ENCODE measurements at regions not wholly inside any gene's neighbourhood (a gene's known extent, or its start where the extent isn't known, plus 50 kb on each side); places are given as distances from the start of the nearest gene placed in this dataset.
"Not testable (repeated sequence)": the region's sequence is repeated elsewhere in the genome, so short reads cannot be mapped to it uniquely, and the experiment has no call there.

GRCh38 chr5:163569284-163569683 is 63.9 kb downstream of the MAT2B start:
- H3K4me3 ChIP-seq (ENCODE audit: low read length in 2 of 2) = no peak overlapping the region
- ATAC-seq (ENCODE audit: low FRiP score) (no peak), DNase-seq (no peak)
- no peak overlapping the region for H3K27ac ChIP-seq (ENCODE audit: low read depth in 1 of 2, low read length in 2 of 2)
- H3K9me3 ChIP-seq (ENCODE audit: control insufficient read depth, low read length) = peaks cover 1% of the 10 kb centered on the region
- WGBS, 2 donors = 61 to 66% methylated on average over 1 of the region's 1 CpG
- no peaks in the 10 kb centered on the region for H3K4me1 ChIP-seq (ENCODE audit: control insufficient read depth in 1 of 2, insufficient read depth in 2 of 2, low read length in 2 of 2)
- intact Hi-C loops (cut with DNase I) = loop anchor here (5.0 to 10.0 kb wide), 2 partner anchors 933 to 936 kb away; no protein-coding TSS in a partner anchor
- no peaks in the 10 kb centered on the region for H3K36me3 ChIP-seq (ENCODE audit: control insufficient read depth in 1 of 2, insufficient read depth in 2 of 2, low read length in 1 of 2)
- H3K27me3 ChIP-seq (ENCODE audit: control insufficient read depth in 1 of 2, insufficient read depth in 2 of 2, low read length in 1 of 2) = peaks cover 0 to 3% of the 10 kb centered on the region in 2 donors

GRCh38 chr5:163571744-163572143 is 66.3 kb downstream of the MAT2B start:
- DNase-seq (no peak), ATAC-seq (ENCODE audit: low FRiP score) (no peak)
- intact Hi-C loops (cut with DNase I) = no loop called here
- 36 to 40% methylated on average over 3 of the region's 3 CpGs for WGBS, 2 donors
- H3K9me3 ChIP-seq (ENCODE audit: control insufficient read depth, low read length) = peaks cover 1% of the 10 kb centered on the region
- H3K4me1 ChIP-seq (ENCODE audit: control insufficient read depth in 1 of 2, insufficient read depth in 2 of 2, low read length in 2 of 2) = no peaks in the 10 kb centered on the region
- no peak overlapping the region for H3K4me3 ChIP-seq (ENCODE audit: low read length in 2 of 2)
- H3K27ac ChIP-seq (ENCODE audit: low read depth in 1 of 2, low read length in 2 of 2) = no peak overlapping the region
- H3K27me3 ChIP-seq (ENCODE audit: control insufficient read depth in 1 of 2, insufficient read depth in 2 of 2, low read length in 1 of 2) = peaks cover 0 to 3% of the 10 kb centered on the region in 2 donors
- no peaks in the 10 kb centered on the region for H3K36me3 ChIP-seq (ENCODE audit: control insufficient read depth in 1 of 2, insufficient read depth in 2 of 2, low read length in 1 of 2)

- Histone ChIP-seq H3K9me3 (ENCODE audit: control insufficient read depth, low read length) (peaks cover 3% of the 10 kb centered on the region), H3K27me3 (ENCODE audit: control insufficient read depth in 1 of 2, insufficient read depth in 2 of 2, low read length in 1 of 2) (peaks cover 0 to 1% of the 10 kb centered on the region in 2 donors), H3K4me1 (ENCODE audit: control insufficient read depth in 1 of 2, insufficient read depth in 2 of 2, low read length in 2 of 2) (no peaks in the 10 kb centered on the region), H3K36me3 (ENCODE audit: control insufficient read depth in 1 of 2, insufficient read depth in 2 of 2, low read length in 1 of 2) (no peaks in the 10 kb centered on the region), H3K27ac (ENCODE audit: low read depth in 1 of 2, low read length in 2 of 2) (no peak overlapping the region), H3K4me3 (ENCODE audit: low read length in 2 of 2) (no peak overlapping the region)
- DNase-seq = no peak
- intact Hi-C loops (cut with DNase I) = no loop called here
- ATAC-seq (ENCODE audit: low FRiP score) = no peak
- whole genome bisulfite sequencing, 2 donors = 47 to 51% methylated on average over 5 of the region's 5 CpGs
Observed at GRCh38 chr5:163574472-163575440, 69.3 kb downstream of the MAT2B start.

DNA sequence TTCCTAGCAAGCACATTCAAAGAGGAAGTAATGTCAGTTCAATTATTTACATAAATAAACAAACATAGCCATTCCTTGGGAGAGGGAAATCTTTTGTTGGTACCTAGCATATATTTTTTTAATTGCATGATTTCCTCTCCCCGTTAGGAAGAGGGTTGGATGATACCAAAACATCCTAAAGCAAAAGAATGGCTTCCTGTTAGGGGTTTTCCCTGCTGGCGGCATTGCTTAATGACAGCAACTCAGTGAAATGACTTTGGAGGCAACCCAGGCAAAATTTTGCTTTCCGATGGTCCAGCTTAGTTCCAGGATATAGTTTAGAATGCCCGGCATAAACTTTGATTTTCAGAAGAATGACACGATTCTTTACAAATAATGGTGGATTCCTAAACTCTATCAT is 73.2 kb downstream of the MAT2B start:
- intact Hi-C loops (cut with DNase I) = no loop called here
- Histone ChIP-seq H3K9me3 (ENCODE audit: control insufficient read depth, low read length) (peaks cover 2% of the 10 kb centered on the region), H3K4me3 (ENCODE audit: low read length in 2 of 2) (no peak overlapping the region), H3K36me3 (ENCODE audit: control insufficient read depth in 1 of 2, insufficient read depth in 2 of 2, low read length in 1 of 2) (no peaks in the 10 kb centered on the region), H3K27ac (ENCODE audit: low read depth in 1 of 2, low read length in 2 of 2) (no peak overlapping the region), H3K27me3 (ENCODE audit: control insufficient read depth in 1 of 2, insufficient read depth in 2 of 2, low read length in 1 of 2) (peaks cover 0 to 1% of the 10 kb centered on the region in 2 donors), H3K4me1 (ENCODE audit: control insufficient read depth in 1 of 2, insufficient read depth in 2 of 2, low read length in 2 of 2) (no peaks in the 10 kb centered on the region)
- 57 to 60% methylated on average over 5 of the region's 5 CpGs for WGBS, 2 donors
- DNase-seq = no peak
- ATAC-seq (ENCODE audit: low FRiP score) = no peak

- intact Hi-C loops (cut with DNase I) = no loop called here
- H3K9me3 ChIP-seq (ENCODE audit: control insufficient read depth, low read length) = peaks cover 2% of the 10 kb centered on the region
- DNase-seq (no peak), ATAC-seq (ENCODE audit: low FRiP score) (no peak)
- H3K4me3 ChIP-seq (ENCODE audit: low read length in 2 of 2) = no peak overlapping the region
- H3K4me1 ChIP-seq (ENCODE audit: control insufficient read depth in 1 of 2, insufficient read depth in 2 of 2, low read length in 2 of 2) = no peaks in the 10 kb centered on the region
- 90 to 91% methylated on average over 4 of the region's 4 CpGs for WGBS, 2 donors
- no peaks in the 10 kb centered on the region for H3K36me3 ChIP-seq (ENCODE audit: control insufficient read depth in 1 of 2, insufficient read depth in 2 of 2, low read length in 1 of 2)
- peaks cover 0 to 1% of the 10 kb centered on the region in 2 donors for H3K27me3 ChIP-seq (ENCODE audit: control insufficient read depth in 1 of 2, insufficient read depth in 2 of 2, low read length in 1 of 2)
- no peak overlapping the region for H3K27ac ChIP-seq (ENCODE audit: low read depth in 1 of 2, low read length in 2 of 2)
Observed at GRCh38 chr5:163579729-163580128, 74.3 kb downstream of the MAT2B start.

GRCh38 chr5:163580516-163580915 is 75.1 kb downstream of the MAT2B start:
- 45 to 58% methylated on average over 2 of the region's 2 CpGs for WGBS, 2 donors
- intact Hi-C loops (cut with DNase I) = no loop called here
- no peaks in the 10 kb centered on the region for H3K36me3 ChIP-seq (ENCODE audit: control insufficient read depth in 1 of 2, insufficient read depth in 2 of 2, low read length in 1 of 2)
- no peak overlapping the region for H3K27ac ChIP-seq (ENCODE audit: low read depth in 1 of 2, low read length in 2 of 2)
- no peaks in the 10 kb centered on the region for H3K4me1 ChIP-seq (ENCODE audit: control insufficient read depth in 1 of 2, insufficient read depth in 2 of 2, low read length in 2 of 2)
- no peaks in the 10 kb centered on the region for H3K27me3 ChIP-seq (ENCODE audit: control insufficient read depth in 1 of 2, insufficient read depth in 2 of 2, low read length in 1 of 2)
- no peak for DNase-seq
- no peak overlapping the region for H3K4me3 ChIP-seq (ENCODE audit: low read length in 2 of 2)
- ATAC-seq (ENCODE audit: low FRiP score) = no peak
- peaks cover 2% of the 10 kb centered on the region for H3K9me3 ChIP-seq (ENCODE audit: control insufficient read depth, low read length)

GRCh38 chr5:163583491-163584153 is 78.2 kb downstream of the MAT2B start:
- H3K36me3 ChIP-seq (ENCODE audit: control insufficient read depth in 1 of 2, insufficient read depth in 2 of 2, low read length in 1 of 2); H3K4me1 ChIP-seq (ENCODE audit: control insufficient read depth in 1 of 2, insufficient read depth in 2 of 2, low read length in 2 of 2); H3K27me3 ChIP-seq (ENCODE audit: control insufficient read depth in 1 of 2, insufficient read depth in 2 of 2, low read length in 1 of 2); H3K9me3 ChIP-seq (ENCODE audit: control insufficient read depth, low read length); H3K27ac ChIP-seq (ENCODE audit: low read depth in 1 of 2, low read length in 2 of 2); H3K4me3 ChIP-seq (ENCODE audit: low read length in 2 of 2); intact Hi-C loops (cut with DNase I); ATAC-seq (ENCODE audit: low FRiP score); DNase-seq: not testable (repeated sequence)
- WGBS, 2 donors = 93 to 96% methylated on average over 26 to 50 of the region's 50 CpGs

DNA sequence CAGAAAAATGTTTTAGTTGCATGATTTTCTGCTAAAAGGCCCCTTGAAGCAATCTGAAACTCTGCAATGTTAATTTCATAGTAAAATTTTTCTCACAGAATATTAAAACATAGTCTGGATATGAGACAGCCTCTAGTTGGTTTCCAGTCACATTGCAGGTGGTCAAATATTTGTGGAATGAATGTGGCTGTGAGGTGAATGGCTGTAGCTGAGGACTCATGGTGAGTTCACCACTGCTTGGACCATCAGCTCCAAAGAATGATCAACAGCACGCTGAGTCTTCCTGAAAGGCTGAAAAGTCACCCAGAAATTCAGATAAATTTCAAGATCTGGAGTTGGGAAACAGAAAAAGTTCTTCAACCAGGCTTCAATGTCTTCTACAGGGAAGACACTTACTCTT is 79.8 kb downstream of the MAT2B start:
- WGBS, 2 donors = 80 to 91% methylated on average over 1 of the region's 1 CpG
- no peaks in the 10 kb centered on the region for H3K27me3 ChIP-seq (ENCODE audit: control insufficient read depth in 1 of 2, insufficient read depth in 2 of 2, low read length in 1 of 2)
- no peaks in the 10 kb centered on the region for H3K4me1 ChIP-seq (ENCODE audit: control insufficient read depth in 1 of 2, insufficient read depth in 2 of 2, low read length in 2 of 2)
- DNase-seq (no peak), ATAC-seq (ENCODE audit: low FRiP score) (no peak)
- H3K4me3 ChIP-seq (ENCODE audit: low read length in 2 of 2) = no peak overlapping the region
- no peaks in the 10 kb centered on the region for H3K36me3 ChIP-seq (ENCODE audit: control insufficient read depth in 1 of 2, insufficient read depth in 2 of 2, low read length in 1 of 2)
- H3K9me3 ChIP-seq (ENCODE audit: control insufficient read depth, low read length) = no peaks in the 10 kb centered on the region
- H3K27ac ChIP-seq (ENCODE audit: low read depth in 1 of 2, low read length in 2 of 2) = no peak overlapping the region
- intact Hi-C loops (cut with DNase I) = no loop called here

Measured in aorta (tissue), 5 donors.